ENCODE measurements at regions not wholly inside any gene's neighbourhood (a gene's known extent, or its start where the extent isn't known, plus 50 kb on each side); places are given as distances from the start of the nearest gene placed in this dataset.

GRCh38 chr2:20935168-20935775 is 108.6 kb downstream of the APOB start:
- CTCF ChIA-PET, result interaction anchor here (0.7 kb wide), 1 partner anchor 28 kb away, joined by 3 read pairs; no protein-coding TSS in a partner anchor
- no peak for TF ChIP-seq CTCF (IDR thresholded peaks at IDR 0.05; ENCODE audit: control extremely low read depth, extremely low read depth, low read depth, missing control alignments)
- DNase-seq (ENCODE audit: extremely low spot score), result no peak

GRCh38 chr2:20934236-20934635 is 109.6 kb downstream of the APOB start:
- no peak for DNase-seq (ENCODE audit: extremely low spot score)
- ChIA-PET POLR2A (interaction anchor here (0.7 kb wide), 1 partner anchor 487 kb away, joined by 3 read pairs; no protein-coding TSS in a partner anchor), CTCF (no interaction called here)
- TF ChIP-seq CTCF (IDR thresholded peaks at IDR 0.05; ENCODE audit: control extremely low read depth, extremely low read depth, low read depth, missing control alignments), result no peak

More at GRCh38 chr2:20935168-20935775, 108.6 kb downstream of the APOB start:
- POLR2A ChIA-PET, result no interaction called here

- POLR2A ChIA-PET, result interaction anchor here (0.7 kb wide), 1 partner anchor 486 kb away, joined by 3 read pairs; no protein-coding TSS in a partner anchor
- no peak for TF ChIP-seq CTCF (IDR thresholded peaks at IDR 0.05; ENCODE audit: control extremely low read depth, extremely low read depth, low read depth, missing control alignments)
- no peak for DNase-seq (ENCODE audit: extremely low spot score)
- CTCF ChIA-PET, result interaction anchor here (1.2 kb wide), 1 partner anchor 272 kb away, joined by 5 read pairs; no protein-coding TSS in a partner anchor
Observed at GRCh38 chr2:20933714-20934113, 110.2 kb downstream of the APOB start.

- no peak for DNase-seq (ENCODE audit: extremely low spot score)
- TF ChIP-seq CTCF (IDR thresholded peaks at IDR 0.05; ENCODE audit: control extremely low read depth, extremely low read depth, low read depth, missing control alignments), result no peak
- CTCF ChIA-PET, result no interaction called here
- POLR2A ChIA-PET, result no interaction called here
Observed at GRCh38 chr2:20931346-20931745, 108.4 kb upstream of the LDAH start.

GRCh38 chr2:20930928-20931327 is 108.0 kb upstream of the LDAH start:
- no peak for DNase-seq (ENCODE audit: extremely low spot score)
- TF ChIP-seq CTCF (IDR thresholded peaks at IDR 0.05; ENCODE audit: control extremely low read depth, extremely low read depth, low read depth, missing control alignments), result no peak
- POLR2A ChIA-PET, result no interaction called here
- CTCF ChIA-PET, result no interaction called here

- no peak for TF ChIP-seq CTCF (IDR thresholded peaks at IDR 0.05; ENCODE audit: control extremely low read depth, extremely low read depth, low read depth, missing control alignments)
- CTCF ChIA-PET, result no interaction called here
- POLR2A ChIA-PET, result no interaction called here
- DNase-seq (ENCODE audit: extremely low spot score), result no peak
Observed at GRCh38 chr2:20929721-20930120, 106.8 kb upstream of the LDAH start.
